ENCODE measurements at regions not wholly inside any gene's neighbourhood (a gene's known extent, or its start where the extent isn't known, plus 50 kb on each side); places are given as distances from the start of the nearest gene placed in this dataset.

- no peak for DNase-seq (ENCODE audit: low spot score in 2 of 2)
- no peak for FAIRE-seq
Observed at GRCh38 chr7:33750177-33750576, 155.2 kb upstream of the BMPER start.

- no peak for DNase-seq (ENCODE audit: low spot score in 2 of 2)
- no peak for FAIRE-seq
Observed at GRCh38 chr7:33751443-33751842, 153.9 kb upstream of the BMPER start.

DNA sequence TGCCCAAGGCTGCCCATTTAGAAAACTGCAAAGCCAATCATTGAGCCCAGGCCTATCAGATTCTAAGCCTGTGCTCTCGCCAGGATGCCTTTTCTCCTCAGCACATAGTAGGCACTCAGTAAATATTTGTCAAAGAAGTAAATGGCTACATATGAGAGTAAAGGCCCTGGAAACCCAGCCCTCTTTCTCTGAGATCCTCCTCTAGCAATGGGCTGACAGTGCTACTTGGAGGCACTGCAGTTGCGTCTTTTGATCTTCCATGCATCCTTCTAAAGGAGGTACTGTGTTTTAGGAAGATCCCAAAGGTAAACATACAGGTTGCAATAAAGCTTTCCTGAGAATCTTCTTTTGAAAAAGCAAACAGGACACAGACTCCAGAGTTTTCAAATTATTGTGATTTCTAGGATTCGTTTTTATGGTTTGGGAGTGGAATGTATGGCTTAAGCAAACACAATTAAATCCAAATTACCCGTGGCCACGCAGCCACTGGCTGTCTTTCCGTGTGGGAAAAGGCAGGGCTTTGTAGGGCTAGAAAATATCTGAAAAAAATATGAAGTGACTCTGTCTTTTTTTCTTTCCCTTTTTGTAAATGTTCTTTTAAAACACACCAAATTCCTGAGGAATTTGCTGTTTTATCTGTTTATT, 151.3 kb upstream of the BMPER start:
- FAIRE-seq = no peak
- DNase-seq (ENCODE audit: low spot score in 2 of 2) = no peak

GRCh38 chr7:33754933-33755928, 150.1 kb upstream of the BMPER start:
- FAIRE-seq = no peak
- DNase-seq (ENCODE audit: low spot score in 2 of 2) = no peak

- no peak for DNase-seq (ENCODE audit: low spot score in 2 of 2)
- no peak for FAIRE-seq
Observed at GRCh38 chr7:33757050-33757449, 148.3 kb upstream of the BMPER start.

- peak; percentile 14 to 26 for DNase-seq (ENCODE audit: low spot score in 2 of 2)
- FAIRE-seq = peak; percentile 97
Observed at GRCh38 chr7:33757563-33758165, 147.7 kb upstream of the BMPER start.

DNA sequence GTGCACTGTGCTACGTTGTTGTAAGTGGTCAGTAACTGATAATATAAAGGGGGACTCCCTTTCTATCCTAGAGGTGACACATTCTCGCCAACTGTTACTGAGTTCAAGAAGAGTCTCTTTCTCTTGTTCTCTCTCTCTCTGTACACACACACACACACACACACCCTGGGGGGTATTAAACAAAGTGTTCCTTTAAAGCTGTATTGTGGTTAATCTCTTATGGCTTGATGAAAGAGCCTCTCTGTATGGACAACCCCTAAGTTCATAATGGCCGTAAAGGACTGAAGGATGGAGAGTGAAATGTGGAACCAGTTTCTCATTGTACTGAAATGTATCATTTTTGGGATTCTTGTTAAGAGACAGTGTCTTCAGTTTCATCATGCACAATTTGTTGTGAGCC, 145.2 kb upstream of the BMPER start:
- no peak for DNase-seq (ENCODE audit: low spot score in 2 of 2)
- no peak for FAIRE-seq

GRCh38 chr7:33760834-33761233, 144.5 kb upstream of the BMPER start:
- DNase-seq (ENCODE audit: low spot score in 2 of 2) (no peak), FAIRE-seq (no peak)

GRCh38 chr7:33761449-33762080, 143.8 kb upstream of the BMPER start:
- no peak for DNase-seq (ENCODE audit: low spot score in 2 of 2)
- FAIRE-seq = no peak

GRCh38 chr7:33762151-33762910, 143.0 kb upstream of the BMPER start:
- no peak for FAIRE-seq
- DNase-seq (ENCODE audit: low spot score in 2 of 2) = no peak

GRCh38 chr7:33762911-33763306, 142.4 kb upstream of the BMPER start:
- no peak for FAIRE-seq

GRCh38 chr7:33764752-33765451, 140.4 kb upstream of the BMPER start:
- DNase-seq (ENCODE audit: low spot score in 2 of 2) = no peak
- FAIRE-seq = no peak

More at GRCh38 chr7:33762911-33763306, 142.4 kb upstream of the BMPER start:
- DNase-seq (ENCODE audit: low spot score in 2 of 2) = no peak

GRCh38 chr7:33766405-33766804, 138.9 kb upstream of the BMPER start:
- FAIRE-seq = no peak
- no peak for DNase-seq (ENCODE audit: low spot score in 2 of 2)

GRCh38 chr7:33769930-33770329, 135.4 kb upstream of the BMPER start:
- FAIRE-seq (no peak), DNase-seq (ENCODE audit: low spot score in 2 of 2) (no peak)

- DNase-seq (ENCODE audit: low spot score in 2 of 2) (no peak), FAIRE-seq (no peak)
Observed at GRCh38 chr7:33770576-33770975, 134.8 kb upstream of the BMPER start.

GRCh38 chr7:33771422-33771821, 133.9 kb upstream of the BMPER start:
- DNase-seq (ENCODE audit: low spot score in 2 of 2) = no peak
- no peak for FAIRE-seq

- FAIRE-seq = no peak
Observed at GRCh38 chr7:33773053-33773452, 132.3 kb upstream of the BMPER start.

GRCh38 chr7:33774762-33775523, 130.4 kb upstream of the BMPER start:
- FAIRE-seq (no peak), DNase-seq (ENCODE audit: low spot score in 2 of 2) (no peak)

More at GRCh38 chr7:33773053-33773452, 132.3 kb upstream of the BMPER start:
- no peak for DNase-seq (ENCODE audit: low spot score in 2 of 2)

DNA sequence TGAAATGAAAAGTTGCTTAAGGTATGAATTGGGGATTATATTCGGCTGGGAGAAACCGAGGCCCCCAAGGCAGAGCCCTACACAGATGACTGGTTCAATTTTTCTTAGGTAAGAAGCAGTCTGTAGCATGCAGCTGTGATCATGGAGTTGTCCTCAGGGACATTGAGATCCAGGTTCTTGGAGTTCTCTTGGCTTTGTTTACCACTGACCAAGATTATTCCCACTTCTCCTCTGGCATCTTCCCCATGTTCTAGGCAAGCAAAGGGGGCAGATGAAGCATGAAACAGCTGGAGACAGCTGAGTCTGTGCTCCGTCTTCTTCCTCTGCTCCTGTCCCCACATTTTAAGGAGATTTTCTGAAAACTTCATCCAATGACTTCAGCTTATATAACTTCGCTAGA, 129.5 kb upstream of the BMPER start:
- FAIRE-seq (no peak), DNase-seq (ENCODE audit: low spot score in 2 of 2) (no peak)

All from frontal cortex (tissue), 3 donors.